Choroid plexus epithelial cell (primary cell): ENCODE measurements at regions not wholly inside any gene's neighbourhood (a gene's known extent, or its start where the extent isn't known, plus 50 kb on each side); places are given as distances from the start of the nearest gene placed in this dataset.
A peak's percentile ranks its signal among the peaks of the same experiment; 100 is the strongest.

ENCODE experiments used
- DNase-seq: peaks from one replicate; pipeline ENCODE4 v3.0.0-alpha.2; 2010; ENCODE audit warnings: low read depth
- H3K4me3 ChIP-seq: 2 replicates; pipeline ENCODE4 v1.5.1; 2011; ENCODE audit warnings: low read depth, mild to moderate bottlenecking, control low read depth, low read length, moderate library complexity
- TF ChIP-seq, protein P1 (sequence below): conservative IDR thresholded peaks from 2 replicates; pipeline ENCODE4 v1.5.1; 2011; ENCODE audit warnings: low read depth, mild to moderate bottlenecking, control low read depth, inconsistent platforms, low read length, moderate library complexity

DNA sequence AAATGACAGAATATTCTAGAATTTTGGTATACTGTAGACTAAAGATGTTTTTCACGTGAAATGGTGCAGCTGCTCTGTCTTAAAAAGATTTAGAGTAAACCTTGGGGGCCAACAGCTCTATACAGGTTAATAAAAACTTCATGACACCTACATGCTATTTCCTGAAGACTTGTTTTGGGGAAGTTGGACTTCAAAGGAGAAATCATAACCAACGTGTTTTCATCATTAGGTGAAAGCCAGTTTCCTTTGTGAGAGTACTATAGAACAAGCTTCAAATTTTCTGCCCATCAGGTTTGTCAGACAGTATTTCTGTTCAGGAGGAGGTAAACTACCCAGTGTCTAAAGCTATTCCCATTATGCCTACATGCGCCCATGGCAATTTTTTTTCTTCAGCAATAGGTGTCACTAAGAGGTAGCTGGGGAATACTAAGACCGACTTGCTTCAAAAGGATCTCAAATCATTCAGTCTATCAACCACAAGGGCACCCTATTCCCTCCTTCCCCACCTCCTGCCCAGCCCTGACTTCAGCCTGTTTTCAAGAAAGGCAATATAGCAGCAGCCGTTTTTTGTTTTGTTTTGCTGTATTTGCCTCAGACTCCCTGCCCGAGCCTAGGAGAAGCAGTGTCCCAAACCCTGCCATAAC lies 237.3 kb upstream of the SP8 start:
- TF ChIP-seq, protein P1, sequence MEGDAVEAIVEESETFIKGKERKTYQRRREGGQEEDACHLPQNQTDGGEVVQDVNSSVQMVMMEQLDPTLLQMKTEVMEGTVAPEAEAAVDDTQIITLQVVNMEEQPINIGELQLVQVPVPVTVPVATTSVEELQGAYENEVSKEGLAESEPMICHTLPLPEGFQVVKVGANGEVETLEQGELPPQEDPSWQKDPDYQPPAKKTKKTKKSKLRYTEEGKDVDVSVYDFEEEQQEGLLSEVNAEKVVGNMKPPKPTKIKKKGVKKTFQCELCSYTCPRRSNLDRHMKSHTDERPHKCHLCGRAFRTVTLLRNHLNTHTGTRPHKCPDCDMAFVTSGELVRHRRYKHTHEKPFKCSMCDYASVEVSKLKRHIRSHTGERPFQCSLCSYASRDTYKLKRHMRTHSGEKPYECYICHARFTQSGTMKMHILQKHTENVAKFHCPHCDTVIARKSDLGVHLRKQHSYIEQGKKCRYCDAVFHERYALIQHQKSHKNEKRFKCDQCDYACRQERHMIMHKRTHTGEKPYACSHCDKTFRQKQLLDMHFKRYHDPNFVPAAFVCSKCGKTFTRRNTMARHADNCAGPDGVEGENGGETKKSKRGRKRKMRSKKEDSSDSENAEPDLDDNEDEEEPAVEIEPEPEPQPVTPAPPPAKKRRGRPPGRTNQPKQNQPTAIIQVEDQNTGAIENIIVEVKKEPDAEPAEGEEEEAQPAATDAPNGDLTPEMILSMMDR: no peak
- no peak for DNase-seq
- H3K4me3 ChIP-seq: no peak overlapping the region

DNA sequence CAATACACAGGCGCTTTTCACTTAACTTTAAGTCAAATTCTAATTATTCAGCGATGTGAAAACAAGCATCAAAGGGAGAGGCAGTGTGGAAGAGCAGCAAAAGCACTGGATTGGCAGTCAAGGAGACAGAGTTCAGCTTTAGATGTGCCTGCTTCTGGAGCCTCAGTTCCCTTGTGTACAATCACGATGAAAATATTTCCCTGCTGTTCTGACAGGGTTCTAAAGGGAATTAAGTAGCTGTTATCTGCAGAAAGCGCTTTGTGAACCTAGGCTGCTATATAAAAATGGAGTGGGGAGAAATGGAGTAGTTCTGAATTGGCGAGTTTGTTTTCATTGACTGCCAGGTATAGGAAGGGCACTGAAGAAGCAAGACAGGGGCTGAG lies 237.8 kb upstream of the SP8 start:
- TF ChIP-seq, protein P1: no peak
- no peak overlapping the region for H3K4me3 ChIP-seq
- no peak for DNase-seq

DNA sequence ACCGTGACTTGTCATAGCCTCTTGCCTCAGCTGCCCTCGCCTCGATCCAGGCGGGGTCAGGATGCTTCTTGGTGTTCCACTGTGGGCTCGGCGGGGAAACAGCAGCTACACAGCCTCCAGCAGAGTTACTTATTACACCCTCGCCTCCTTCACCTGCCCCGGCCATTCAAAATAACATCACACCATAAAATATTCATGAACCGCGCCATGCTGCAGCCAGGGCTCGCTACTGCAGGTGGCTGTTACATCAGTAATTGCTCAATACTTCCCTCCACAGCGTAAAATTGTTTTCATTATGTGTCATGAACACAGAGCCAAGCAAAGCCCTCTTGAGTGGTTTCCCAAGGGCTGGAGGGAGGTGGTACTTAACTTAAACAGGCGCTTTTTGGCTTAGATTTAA lies 241.5 kb upstream of the SP8 start:
- no peak overlapping the region for H3K4me3 ChIP-seq
- peak; percentile 1 for DNase-seq
- TF ChIP-seq, protein P1: no peak

DNA sequence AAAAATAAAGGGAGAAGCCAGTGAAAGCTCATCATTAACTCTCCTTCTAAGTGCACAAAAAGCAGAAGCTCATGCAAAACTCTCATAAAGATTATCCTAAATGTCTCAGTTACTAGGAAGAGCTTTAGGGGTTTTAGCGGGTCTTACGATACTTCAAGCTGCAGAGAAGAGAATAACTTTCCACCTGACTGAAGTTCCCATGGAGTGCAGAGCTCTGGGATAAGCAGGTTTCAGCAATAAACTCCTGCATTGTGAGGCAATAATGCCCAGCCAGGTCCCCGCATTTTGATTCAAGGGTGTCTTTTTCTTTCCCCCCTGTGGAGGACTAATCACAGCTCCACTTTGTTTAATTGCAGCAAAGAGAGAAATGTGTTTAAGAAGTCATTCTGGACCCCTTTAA lies 241.9 kb upstream of the SP8 start:
- TF ChIP-seq, protein P1: no peak
- DNase-seq: no peak
- H3K4me3 ChIP-seq: no peak overlapping the region

DNA sequence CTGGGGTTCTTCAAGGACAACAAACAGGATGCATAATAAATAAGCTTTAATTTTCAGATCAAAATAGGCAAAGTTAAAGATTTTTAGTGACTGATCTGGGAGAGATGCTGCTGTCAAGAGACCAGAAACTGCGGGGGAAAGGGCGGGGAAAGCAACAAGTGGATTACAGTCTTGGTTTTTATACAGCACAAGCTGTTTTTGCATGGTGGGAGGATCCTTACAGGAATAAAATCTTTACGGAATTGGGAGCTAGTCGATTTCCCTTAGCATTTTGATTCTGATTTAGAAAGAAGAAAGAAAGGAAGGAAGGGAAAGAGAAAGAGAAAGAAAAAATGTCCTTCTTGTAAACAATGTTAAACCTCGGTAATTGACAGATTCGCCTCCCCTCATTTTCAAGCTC lies 242.3 kb upstream of the SP8 start:
- DNase-seq: no peak
- TF ChIP-seq, protein P1: no peak
- no peak overlapping the region for H3K4me3 ChIP-seq

DNA sequence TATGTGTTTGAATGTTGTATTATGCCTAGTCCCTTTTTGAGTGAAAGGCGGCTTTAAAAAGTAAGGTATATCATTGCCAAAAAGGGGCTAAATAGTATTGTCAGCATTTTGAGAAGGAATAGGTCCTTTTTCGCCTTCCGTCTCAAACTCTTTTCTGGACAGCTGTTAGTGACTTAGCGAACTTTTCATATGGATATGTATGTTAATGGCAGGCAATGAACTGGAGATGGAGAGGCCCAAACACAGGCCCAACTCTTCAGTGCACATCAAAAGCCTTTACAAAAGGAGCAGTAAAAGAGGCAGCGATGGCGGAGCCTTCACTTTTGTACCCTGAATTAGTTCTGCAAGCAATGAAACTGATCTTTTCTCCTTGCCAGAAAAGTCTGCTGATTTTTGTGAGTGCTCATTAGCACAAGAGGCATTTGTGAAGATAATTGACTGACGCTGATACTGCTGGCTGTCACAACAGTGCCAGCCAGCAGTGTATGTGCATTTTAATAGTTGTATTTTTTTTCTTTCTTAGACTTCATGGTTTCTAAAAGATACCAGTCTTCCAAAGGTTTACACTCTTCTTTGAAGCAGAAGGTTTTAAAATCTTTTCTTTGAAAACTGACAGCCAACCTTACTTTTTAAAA lies 243.7 kb upstream of the SP8 start:
- DNase-seq: no peak
- H3K4me3 ChIP-seq: no peak overlapping the region
- TF ChIP-seq, protein P1: no peak

DNA sequence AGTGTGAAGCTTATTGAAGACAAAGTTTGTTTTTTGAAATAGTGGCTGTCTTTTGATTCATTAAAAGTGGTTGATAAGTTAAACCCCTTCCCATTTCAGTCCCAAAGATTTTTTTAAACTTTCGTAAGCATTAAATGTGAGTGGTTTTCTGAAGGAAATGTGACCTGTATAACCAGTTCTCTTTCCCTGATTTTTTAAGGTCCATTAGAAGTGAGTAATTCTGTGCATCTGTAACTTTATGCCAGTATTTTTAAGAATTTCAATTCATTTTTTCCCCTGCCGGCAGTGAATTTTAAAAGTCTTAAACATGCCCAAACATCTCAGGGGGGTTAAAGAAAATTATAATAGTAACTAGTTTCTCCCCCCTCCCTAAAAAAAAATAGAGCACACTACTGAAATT lies 254.6 kb upstream of the SP8 start:
- TF ChIP-seq, protein P1: no peak
- no peak overlapping the region for H3K4me3 ChIP-seq
- no peak for DNase-seq
